H1 (cell line): ENCODE measurements at regions not wholly inside any gene's neighbourhood (a gene's known extent, or its start where the extent isn't known, plus 50 kb on each side); places are given as distances from the start of the nearest gene placed in this dataset.
A peak's percentile ranks its signal among the peaks of the same experiment; 100 is the strongest.

Experiments
- CTCF ChIA-PET: fragments of 300-600 bp; sonication (Branson Sonifier 250); formaldehyde crosslinking; loops from one replicate; lab custom pipeline; 2021; ENCODE audit not compliant: partially characterized antibody; lab: Charles Lee
- POLR2A ChIA-PET: fragments of 300-600 bp; sonication (Branson Sonifier 250); formaldehyde crosslinking; loops from one replicate; lab custom pipeline; 2021; ENCODE audit warnings: inconsistent platforms; ENCODE audit not compliant: partially characterized antibody; lab: Charles Lee
- DNase-seq, 2 experiments: peaks; one replicate each; pipeline versions ENCODE4 v3.0.0 to v3.0.0-alpha.2; 2010 to 2022; ENCODE audit warnings: low spot score in 2 of 2, low read depth in 1 of 2, mixed read lengths in 1 of 2
- FAIRE-seq: peaks from 2 replicates; lab custom pipeline; 2011; peaks lifted over from hg19 to GRCh38; lab: Jason Lieb, UNC
- H2AFZ ChIP-seq: 2 replicates; pipeline ENCODE4 v1.8.1; 2012; ENCODE audit warnings: low read length, inconsistent platforms
- H2AK5ac ChIP-seq: 2 replicates; pipeline ENCODE4 v1.6.1; 2013; ENCODE audit warnings: low read depth, low read length
- H2BK120ac ChIP-seq: replicated peaks from 2 replicates; pipeline ENCODE3; 2013; ENCODE audit warnings: low read depth, low read length, inconsistent platforms
- H2BK12ac ChIP-seq: 2 replicates; pipeline ENCODE4 v1.6.1; 2013; ENCODE audit warnings: low read depth, low read length
- H2BK15ac ChIP-seq: 2 replicates; pipeline ENCODE4 v1.6.1; 2013; ENCODE audit warnings: low read length
- H2BK20ac ChIP-seq: 2 replicates; pipeline ENCODE4 v1.6.1; 2013; ENCODE audit warnings: low read length
- H2BK5ac ChIP-seq: 2 replicates; pipeline ENCODE4 v1.6.1; 2013; ENCODE audit warnings: low read depth, low read length
- H3K14ac ChIP-seq: 2 replicates; pipeline ENCODE4 v1.6.1; 2013; ENCODE audit warnings: inconsistent platforms; ENCODE audit not compliant: insufficient read length
- H3K18ac ChIP-seq: 2 replicates; pipeline ENCODE4 v1.6.1; 2013; ENCODE audit warnings: low read length; ENCODE audit errors: extremely low read depth
- H3K23ac ChIP-seq: 2 replicates; pipeline ENCODE4 v1.6.1; 2013; ENCODE audit warnings: inconsistent platforms; ENCODE audit not compliant: insufficient read length
- H3K23me2 ChIP-seq: 2 replicates; pipeline ENCODE4 v1.6.1; 2013; ENCODE audit warnings: low read depth, low read length
- H3K27ac ChIP-seq: 2 replicates; pipeline ENCODE4 v1.6.1; 2011; ENCODE audit warnings: low read depth, low read length, inconsistent platforms
- H3K27me3 ChIP-seq, 4 experiments: replicated peaks in 1 of 4; 1 replicate in 1 of 4; 2 replicates in 3 of 4; pipeline versions ENCODE4 v1.6.1 to v1.8.1; 2011 to 2013; ENCODE audit warnings: low read length in 3 of 4, mild to moderate bottlenecking in 3 of 4, inconsistent platforms in 2 of 4, mixed read lengths in 2 of 4, moderate library complexity in 1 of 4; ENCODE audit not compliant: control insufficient read depth in 3 of 4, insufficient read depth in 3 of 4; ENCODE audit errors: extremely low read depth in 1 of 4
- H3K36me3 ChIP-seq, 4 experiments: 2 replicates each; pipeline versions ENCODE4 v1.6.1 to v1.8.1; 2011 to 2013; ENCODE audit warnings: mild to moderate bottlenecking in 4 of 4, low read length in 3 of 4, moderate library complexity in 2 of 4, control low read depth in 1 of 4, inconsistent platforms in 1 of 4; ENCODE audit not compliant: insufficient read depth in 4 of 4, control insufficient read depth in 2 of 4
- H3K4ac ChIP-seq: replicated peaks from 2 replicates; pipeline ENCODE3; 2013; ENCODE audit warnings: low read length, low read depth, mixed read lengths, inconsistent platforms; ENCODE audit not compliant: insufficient read length
- H3K4me1 ChIP-seq, 4 experiments: replicated peaks in 1 of 4; 1 replicate in 1 of 4; 2 replicates in 3 of 4; pipeline versions ENCODE4 v1.6.1 to v1.8.1; 2011 to 2013; ENCODE audit warnings: low read length in 3 of 4, inconsistent platforms in 2 of 4, mixed read lengths in 1 of 4; ENCODE audit not compliant: insufficient read depth in 4 of 4, control insufficient read depth in 3 of 4
- H3K4me2 ChIP-seq, 2 experiments: 2 replicates each; pipeline versions ENCODE4 v1.6.1 to v1.8.1; 2011 to 2013; ENCODE audit warnings: low read depth in 2 of 2, low read length in 2 of 2, control low read depth in 1 of 2, inconsistent platforms in 1 of 2, mild to moderate bottlenecking in 1 of 2; ENCODE audit not compliant: insufficient read depth in 1 of 2
- H3K4me3 ChIP-seq, 4 experiments: fragments of 200-600, 300-600 bp in 1 of 4; sonication (generic), shearing (Covaris generic), sonication (Bioruptor Twin) in 1 of 4; 2 replicates each; pipeline versions ENCODE4 v1.5.1 to v1.8.1; 2011 to 2016; ENCODE audit warnings: low read length in 4 of 4, low read depth in 3 of 4, control low read depth in 2 of 4, inconsistent platforms in 2 of 4, mild to moderate bottlenecking in 2 of 4, mixed read lengths in 1 of 4, moderate library complexity in 1 of 4; ENCODE audit not compliant: insufficient read depth in 2 of 4; ENCODE audit errors: extremely low read depth in 1 of 4
- H3K56ac ChIP-seq: replicated peaks from 2 replicates; pipeline ENCODE3; 2013; ENCODE audit warnings: low read depth, mild to moderate bottlenecking, mixed read lengths, low read length, inconsistent platforms; ENCODE audit not compliant: insufficient read length
- H3K79me1 ChIP-seq: 2 replicates; pipeline ENCODE4 v1.6.1; 2013; ENCODE audit warnings: low read depth, low read length, control low read depth
- H3K79me2 ChIP-seq, 2 experiments: 2 replicates each; pipeline versions ENCODE4 v1.6.1 to v1.8.1; 2012 to 2013; ENCODE audit warnings: low read length in 2 of 2, mild to moderate bottlenecking in 2 of 2, inconsistent platforms in 1 of 2; ENCODE audit not compliant: insufficient read depth in 2 of 2, control insufficient read depth in 1 of 2
- H3K9ac ChIP-seq, 4 experiments: replicated peaks in 1 of 4; 1 replicate in 1 of 4; 2 replicates in 3 of 4; pipeline versions ENCODE4 v1.6.1 to v1.8.1; 2011 to 2013; ENCODE audit warnings: low read depth in 3 of 4, low read length in 3 of 4, control low read depth in 2 of 4, mild to moderate bottlenecking in 2 of 4, moderate library complexity in 2 of 4, inconsistent platforms in 1 of 4; ENCODE audit errors: extremely low read depth in 1 of 4
- H3K9me3 ChIP-seq, 2 experiments: 2 replicates each; pipeline versions ENCODE4 v1.6.1 to v1.8.1; 2012 to 2013; ENCODE audit warnings: mild to moderate bottlenecking in 2 of 2, moderate library complexity in 2 of 2, control low read depth in 1 of 2, inconsistent platforms in 1 of 2, low read depth in 1 of 2, low read length in 1 of 2, mixed read lengths in 1 of 2; ENCODE audit not compliant: insufficient read depth in 2 of 2
- H4K20me1 ChIP-seq, 2 experiments: replicated peaks in 1 of 2; 2 replicates each; pipeline versions ENCODE3 to v1.8.1; 2011 to 2013; ENCODE audit warnings: inconsistent platforms in 2 of 2, low read length in 2 of 2, mild to moderate bottlenecking in 1 of 2; ENCODE audit not compliant: insufficient read depth in 2 of 2, control insufficient read depth in 1 of 2
- H4K5ac ChIP-seq: 2 replicates; pipeline ENCODE4 v1.6.1; 2013; ENCODE audit warnings: low read length, low read depth, mixed read lengths, inconsistent platforms; ENCODE audit not compliant: insufficient read length
- H4K8ac ChIP-seq: 2 replicates; pipeline ENCODE4 v1.8.0; 2013; ENCODE audit warnings: mild to moderate bottlenecking, moderate library complexity, low read length, inconsistent platforms; ENCODE audit not compliant: insufficient read depth; ENCODE audit errors: extremely low read depth
- H4K91ac ChIP-seq: replicated peaks from 2 replicates; pipeline ENCODE3; 2013; ENCODE audit warnings: low read length, mixed read lengths, inconsistent platforms; ENCODE audit not compliant: insufficient read length
- RAD21 ChIP-seq, 2 experiments: IDR thresholded peaks in 1 of 2; conservative IDR thresholded peaks in 1 of 2; 2 replicates each; pipeline ENCODE4 v1.6.1; 2011; ENCODE audit warnings: low read depth in 2 of 2, low read length in 2 of 2, improper control_type of control experiment in 1 of 2, inconsistent platforms in 1 of 2, mild to moderate bottlenecking in 1 of 2, moderate library complexity in 1 of 2
- RFX5 ChIP-seq: IDR thresholded peaks from 2 replicates; pipeline ENCODE4 v1.6.1; 2011; ENCODE audit warnings: low read depth, low read length, improper control_type of control experiment, borderline replicate concordance
- WGBS, 2 experiments: shearing (Covaris generic) in 1 of 2; methylation state at CpG; one replicate each; pipeline versions ENCODE4 v1.1.6 to v1.1.7; 2013 to 2015; ENCODE audit warnings: low lambda C conversion rate in 2 of 2, mixed read lengths in 2 of 2, inconsistent platforms in 1 of 2, low coverage in 1 of 2, missing lambda C conversion rate in 1 of 2; ENCODE audit not compliant: insufficient replicate concordance in 2 of 2, insufficient coverage in 1 of 2, insufficient read length in 1 of 2; ENCODE audit errors: extremely low coverage in 1 of 2, missing lambda C conversion rate in 1 of 2; 5-methylcytosine and 5-hydroxymethylcytosine counted together

DNA sequence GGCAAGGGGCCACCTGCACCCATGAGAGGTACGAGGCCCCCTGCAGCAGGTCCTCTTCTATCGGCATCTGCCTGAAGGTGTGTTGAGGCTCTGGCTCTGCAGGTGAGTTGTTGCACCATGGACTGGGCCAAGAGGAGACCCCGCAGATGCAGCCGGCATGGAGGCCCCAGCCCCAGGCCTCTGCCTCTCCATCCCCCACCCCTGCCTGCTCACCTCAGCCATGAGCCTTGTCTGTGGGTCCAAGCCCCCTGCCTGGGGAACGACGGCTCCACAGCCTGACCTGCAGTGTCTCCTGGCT lies 1386.2 kb downstream of the BRD1 start:
- Histone ChIP-seq H2BK15ac (0 out of 2 replicates have a peak overlapping the region, but pooled peaks have one; percentile 61), H3K18ac (no peak overlapping the region), H3K56ac (no peak overlapping the region), H3K23ac (no peak overlapping the region), H2BK20ac (no peak overlapping the region), H3K4me3 (no peak overlapping the region), H2AFZ (no peak overlapping the region), H2BK12ac (no peak overlapping the region), H2AK5ac (no peak overlapping the region), H2BK120ac (no peak overlapping the region), H4K20me1 (no peaks in the 10 kb centered on the region), H3K9me3 (no peaks in the 10 kb centered on the region), H3K79me2 (no peaks in the 10 kb centered on the region), H4K8ac (no peak overlapping the region), H3K27ac (no peak overlapping the region), H3K4ac (no peak overlapping the region), H2BK5ac (no peak overlapping the region), H3K9ac (no peak overlapping the region), H3K27me3 (no peaks in the 10 kb centered on the region; a peak in 1 of 7 replicates), H3K14ac (no peak overlapping the region), H3K36me3 (no peaks in the 10 kb centered on the region), H4K91ac (no peak overlapping the region), H4K5ac (no peak overlapping the region), H3K4me1 (no peaks in the 10 kb centered on the region), H3K4me2 (no peak overlapping the region), H3K23me2 (no peaks in the 10 kb centered on the region), H3K79me1 (no peaks in the 10 kb centered on the region)
- DNase-seq = no peak
- TF ChIP-seq RAD21 (IDR thresholded peaks at IDR 0.05 in 1 of 2, conservative IDR thresholded peaks at IDR 0.05 in 1 of 2; ENCODE audit: low read depth in 2 of 2, low read length in 2 of 2) (peak in 1 of 2 experiments; percentile 27; a peak in 1 of 4 replicates), RFX5 (no peak)
- no peak for FAIRE-seq
- CTCF ChIA-PET = no interaction called here
- POLR2A ChIA-PET = no interaction called here
- WGBS, 2 experiments = 87% methylated on average over 5 of the region's 6 CpGs; no CpG with 5 or more reads in 1 of the 2 experiments
